Loucy (cell line): ENCODE measurements at regions not wholly inside any gene's neighbourhood (a gene's known extent, or its start where the extent isn't known, plus 50 kb on each side); places are given as distances from the start of the nearest gene placed in this dataset.

ENCODE experiments used
- CTCF ChIP-seq: fragments of 200-600 bp; sonication (generic); conservative IDR thresholded peaks from 2 replicates; pipeline ENCODE4 v1.5.1; 2014; ENCODE audit warnings: mild to moderate bottlenecking, antibody characterized with exemption, low read length
- EZH2phosphoT487 ChIP-seq: fragments of 200-600 bp; IDR thresholded peaks from 2 replicates; pipeline ENCODE4 v1.6.1; 2018; ENCODE audit warnings: antibody characterized with exemption, mild to moderate bottlenecking, moderate library complexity, borderline replicate concordance

- TF ChIP-seq CTCF, result no peak
- no peak for TF ChIP-seq EZH2phosphoT487
These were observed 261.1 kb downstream of the ADGRG6 start for GRCh38 chr6:142562865-142563264.
